Hematopoietic multipotent progenitor cell treated with erythropoietin and hydrocortisone succinate and interleukin-3 and kit ligand, for 4 days (in vitro differentiated cells): ENCODE measurements at regions not wholly inside any gene's neighbourhood (a gene's known extent, or its start where the extent isn't known, plus 50 kb on each side); places are given as distances from the start of the nearest gene placed in this dataset.

Experiments
- DNase-seq: peaks from one replicate; pipeline ENCODE4 v3.0.0-alpha.2; 2015

- no peak for DNase-seq
Measured at GRCh38 chr17:13740686-13741085, 139.0 kb upstream of the HS3ST3A1 start.

DNA sequence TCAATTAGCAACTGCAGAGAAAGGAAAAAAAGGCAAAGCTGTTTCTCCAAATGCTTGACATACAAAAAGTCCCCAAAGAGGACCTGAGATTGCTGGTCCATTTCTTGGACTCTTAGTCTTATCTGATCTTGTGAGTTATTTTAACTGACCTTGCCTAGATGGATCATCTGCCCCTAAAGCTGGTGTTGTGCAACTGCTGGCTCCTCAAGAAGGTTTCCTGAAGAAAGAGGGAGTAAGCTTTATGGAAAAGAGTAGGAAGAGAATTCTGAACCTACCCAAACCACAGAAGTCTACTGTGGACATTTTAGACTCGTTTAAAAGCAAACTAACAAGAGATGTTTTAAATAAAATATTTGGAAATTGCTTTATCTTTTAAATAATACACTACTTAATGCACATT is 140.0 kb upstream of the HS3ST3A1 start:
- no peak for DNase-seq

- no peak for DNase-seq
Measured at GRCh38 chr17:13743906-13744305, 142.2 kb upstream of the HS3ST3A1 start.

DNA sequence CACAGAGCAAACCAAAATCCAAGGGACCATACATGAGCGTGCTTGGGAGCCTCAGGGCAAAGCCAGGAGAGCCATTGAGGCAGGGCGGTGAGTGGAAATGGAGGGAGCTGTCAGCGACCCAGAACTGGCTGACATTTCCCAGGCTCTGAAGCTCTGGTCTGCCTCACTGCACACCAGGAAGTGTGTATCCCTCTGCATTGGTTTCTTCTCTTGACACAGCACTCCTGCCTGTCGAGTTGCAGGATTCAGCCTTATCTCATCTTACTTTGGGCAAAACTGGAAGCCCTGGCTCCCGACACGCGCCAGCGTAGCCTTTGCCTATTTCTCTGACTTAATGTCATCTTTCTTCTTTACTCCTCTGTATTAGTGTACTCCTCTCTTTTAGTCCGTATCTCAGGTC is 144.7 kb upstream of the HS3ST3A1 start:
- no peak for DNase-seq

- no peak for DNase-seq
Measured at GRCh38 chr17:13749166-13749890, 147.6 kb upstream of the HS3ST3A1 start.

- DNase-seq = no peak
Measured at GRCh38 chr17:13749891-13750235, 148.1 kb upstream of the HS3ST3A1 start.

DNA sequence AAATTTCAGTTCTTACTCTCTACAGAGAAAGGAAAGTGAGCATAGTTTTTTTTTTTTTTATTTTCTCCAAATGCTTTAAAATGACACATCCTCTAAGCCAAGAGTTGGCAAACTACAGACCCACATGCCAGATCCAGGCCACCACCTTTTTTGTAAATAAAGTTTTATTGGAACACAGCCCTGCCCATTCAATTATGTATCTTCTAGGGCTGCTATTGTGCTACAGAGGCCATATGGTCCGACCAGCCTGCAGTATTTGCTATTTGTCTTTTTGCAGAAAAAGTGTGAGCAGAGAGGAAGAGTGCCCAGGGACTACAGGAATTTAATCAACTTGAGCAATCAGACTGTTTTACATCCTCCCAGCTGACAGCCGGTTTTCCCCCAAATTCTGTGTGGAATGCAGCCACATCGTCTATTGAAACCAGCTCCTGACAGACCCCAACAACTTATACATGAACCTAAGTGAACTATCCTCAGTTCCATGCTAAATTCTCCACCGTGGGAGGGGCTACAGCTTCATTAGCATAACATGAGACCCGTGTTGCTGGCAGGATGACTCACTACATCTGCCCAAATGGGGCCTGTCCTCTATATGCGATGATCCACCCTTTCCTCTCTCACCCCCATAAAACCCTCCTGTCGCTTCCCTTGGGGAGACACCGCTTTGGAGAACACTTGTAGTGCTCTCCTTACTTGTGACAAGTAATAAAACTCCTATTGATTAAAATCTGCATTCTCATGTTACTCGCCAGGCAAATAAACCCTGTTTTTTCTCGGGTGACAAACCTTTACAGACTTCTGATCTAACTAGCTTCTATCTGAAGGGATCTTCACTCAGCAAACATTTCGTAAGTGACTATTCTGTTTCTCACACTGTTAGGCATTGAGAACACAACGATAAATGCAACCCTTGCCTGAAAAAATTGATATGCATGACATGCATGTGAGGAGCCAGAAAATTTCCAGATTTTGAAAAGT is 149.4 kb upstream of the HS3ST3A1 start:
- DNase-seq = no peak

- peak; percentile 1 for DNase-seq
Measured at GRCh38 chr17:13753154-13753553, 151.4 kb upstream of the HS3ST3A1 start.

GRCh38 chr17:13753771-13754170 is 152.0 kb upstream of the HS3ST3A1 start:
- no peak for DNase-seq

DNA sequence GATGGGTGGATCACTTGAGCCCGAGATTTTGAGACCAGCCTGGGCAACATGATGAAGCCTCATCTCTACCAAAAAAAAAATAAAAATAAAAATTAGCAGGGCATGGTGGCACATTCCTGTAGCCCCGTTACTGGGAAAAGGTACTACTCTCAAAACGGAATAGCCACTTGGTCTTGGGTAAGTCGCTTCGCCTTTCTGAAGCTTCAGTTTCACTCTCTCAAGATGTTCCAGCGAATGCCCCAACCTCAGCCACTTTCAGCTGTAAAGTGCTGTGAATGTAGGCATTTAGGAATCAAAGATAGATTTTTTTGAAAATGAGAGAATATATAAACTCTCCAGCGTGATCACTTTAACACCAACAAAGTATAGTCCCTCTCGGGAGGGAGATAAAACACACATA is 154.1 kb upstream of the HS3ST3A1 start:
- DNase-seq = no peak

- DNase-seq = no peak
Measured at GRCh38 chr17:13756763-13757162, 155.0 kb upstream of the HS3ST3A1 start.

DNA sequence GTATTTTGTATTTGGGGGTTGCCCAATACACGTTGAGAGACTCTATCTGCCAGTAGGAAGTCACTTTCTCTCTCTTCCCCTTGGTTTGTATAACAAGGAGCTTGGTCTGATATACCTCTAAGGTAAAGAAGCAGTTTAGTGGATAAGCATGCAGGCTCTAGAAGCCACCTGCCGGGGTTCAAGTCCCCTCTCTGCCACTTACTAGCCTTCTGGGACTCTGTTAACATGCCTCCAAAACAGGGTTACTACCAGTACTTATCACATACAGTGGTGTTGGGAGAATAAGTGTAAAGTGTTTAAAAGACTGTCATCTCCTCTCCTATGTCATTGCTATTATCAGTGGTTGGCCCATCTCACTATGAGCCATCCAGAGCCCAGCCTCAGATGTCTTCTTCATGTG is 156.1 kb upstream of the HS3ST3A1 start:
- no peak for DNase-seq

- no peak for DNase-seq
Measured at GRCh38 chr17:13759518-13760335, 158.0 kb upstream of the HS3ST3A1 start.

- DNase-seq = no peak
Measured at GRCh38 chr17:13761038-13761603, 159.4 kb upstream of the HS3ST3A1 start.

DNA sequence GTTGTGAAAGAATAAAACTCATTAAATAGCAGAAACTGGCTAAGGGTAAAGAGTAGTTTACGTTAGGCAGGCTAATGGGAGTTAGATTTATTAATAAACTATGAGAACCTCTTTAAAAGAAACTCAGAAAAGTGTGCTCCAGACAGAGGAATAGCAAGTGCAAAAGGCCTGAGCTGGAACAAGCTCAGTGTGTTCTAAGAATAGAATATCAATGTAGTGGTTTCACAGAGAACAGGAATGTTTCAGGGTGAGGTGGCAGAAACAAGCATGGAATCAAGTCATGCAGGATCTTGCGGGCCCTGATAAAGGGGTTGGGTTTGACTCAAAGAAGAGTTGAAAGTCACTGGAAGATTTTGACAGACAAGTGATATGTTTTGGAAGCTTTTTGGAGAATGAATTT is 164.0 kb upstream of the HS3ST3A1 start:
- no peak for DNase-seq

GRCh38 chr17:13770702-13771101 is 169.0 kb upstream of the HS3ST3A1 start:
- DNase-seq = no peak

DNA sequence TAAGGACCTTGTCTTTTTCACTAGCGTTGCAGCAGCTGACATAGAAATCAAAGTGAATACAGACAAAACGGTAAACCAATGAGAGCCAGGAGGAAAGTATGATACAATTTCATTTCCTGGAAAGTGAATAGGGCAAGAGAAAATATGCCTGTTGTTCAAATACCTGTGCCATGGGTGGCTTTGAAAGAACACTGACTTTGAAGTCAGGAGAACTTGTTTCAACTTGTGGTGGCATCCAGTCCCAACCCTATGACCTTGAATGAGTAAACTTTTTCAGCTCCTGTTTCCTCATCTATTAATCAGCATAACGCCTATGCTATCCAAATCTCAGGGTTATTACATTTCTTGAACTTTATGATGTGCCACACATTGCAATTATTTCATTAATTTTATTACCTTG is 173.7 kb upstream of the HS3ST3A1 start:
- no peak for DNase-seq

GRCh38 chr17:13776027-13776551 is 174.4 kb upstream of the HS3ST3A1 start:
- no peak for DNase-seq

GRCh38 chr17:13777003-13777402 is 175.3 kb upstream of the HS3ST3A1 start:
- DNase-seq = no peak

GRCh38 chr17:13784434-13785095 is 182.8 kb upstream of the HS3ST3A1 start:
- no peak for DNase-seq

- no peak for DNase-seq
Measured at GRCh38 chr17:13785981-13786598, 184.4 kb upstream of the HS3ST3A1 start.

GRCh38 chr17:13787636-13788035 is 185.9 kb upstream of the HS3ST3A1 start:
- DNase-seq = no peak
